ENCODE measurements at regions not wholly inside any gene's neighbourhood (a gene's known extent, or its start where the extent isn't known, plus 50 kb on each side); places are given as distances from the start of the nearest gene placed in this dataset.

GRCh38 chr9:25366906-25367305 is 311.3 kb downstream of the TUSC1 start:
- H3K27me3 ChIP-seq, result no peaks in the 10 kb centered on the region
- WGBS, 2 donors (ENCODE audit: low coverage in 1 of 2), result 45 to 71% methylated on average over 1 of the region's 1 CpG
- no peak overlapping the region for H3K27ac ChIP-seq
- H3K4me1 ChIP-seq, result no peaks in the 10 kb centered on the region
- no peak overlapping the region for H3K4me3 ChIP-seq
- H3K9me3 ChIP-seq, result no peaks in the 10 kb centered on the region
- TF ChIP-seq, protein P1, sequence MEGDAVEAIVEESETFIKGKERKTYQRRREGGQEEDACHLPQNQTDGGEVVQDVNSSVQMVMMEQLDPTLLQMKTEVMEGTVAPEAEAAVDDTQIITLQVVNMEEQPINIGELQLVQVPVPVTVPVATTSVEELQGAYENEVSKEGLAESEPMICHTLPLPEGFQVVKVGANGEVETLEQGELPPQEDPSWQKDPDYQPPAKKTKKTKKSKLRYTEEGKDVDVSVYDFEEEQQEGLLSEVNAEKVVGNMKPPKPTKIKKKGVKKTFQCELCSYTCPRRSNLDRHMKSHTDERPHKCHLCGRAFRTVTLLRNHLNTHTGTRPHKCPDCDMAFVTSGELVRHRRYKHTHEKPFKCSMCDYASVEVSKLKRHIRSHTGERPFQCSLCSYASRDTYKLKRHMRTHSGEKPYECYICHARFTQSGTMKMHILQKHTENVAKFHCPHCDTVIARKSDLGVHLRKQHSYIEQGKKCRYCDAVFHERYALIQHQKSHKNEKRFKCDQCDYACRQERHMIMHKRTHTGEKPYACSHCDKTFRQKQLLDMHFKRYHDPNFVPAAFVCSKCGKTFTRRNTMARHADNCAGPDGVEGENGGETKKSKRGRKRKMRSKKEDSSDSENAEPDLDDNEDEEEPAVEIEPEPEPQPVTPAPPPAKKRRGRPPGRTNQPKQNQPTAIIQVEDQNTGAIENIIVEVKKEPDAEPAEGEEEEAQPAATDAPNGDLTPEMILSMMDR (IDR thresholded peaks at IDR 0.05), result no peak
- TF ChIP-seq POLR2AphosphoS5 (IDR thresholded peaks at IDR 0.05) (no peak), EP300 (IDR thresholded peaks at IDR 0.05; ENCODE audit: low read depth) (no peak), POLR2A (IDR thresholded peaks at IDR 0.05) (no peak)
- DNase-seq, result no peak
- in situ Hi-C loops (cut with MboI; ENCODE audit: low pct_ligation_motif_present in 1 of 4, low pct_unique_long_range_greater_than_20kb in 1 of 4, low sequenced_read_pairs in 3 of 4) (no loop called here), intact Hi-C loops (cut with DNase I; ENCODE audit: low total_unique reads) (no loop called here)
- no peaks in the 10 kb centered on the region for H3K36me3 ChIP-seq

DNA sequence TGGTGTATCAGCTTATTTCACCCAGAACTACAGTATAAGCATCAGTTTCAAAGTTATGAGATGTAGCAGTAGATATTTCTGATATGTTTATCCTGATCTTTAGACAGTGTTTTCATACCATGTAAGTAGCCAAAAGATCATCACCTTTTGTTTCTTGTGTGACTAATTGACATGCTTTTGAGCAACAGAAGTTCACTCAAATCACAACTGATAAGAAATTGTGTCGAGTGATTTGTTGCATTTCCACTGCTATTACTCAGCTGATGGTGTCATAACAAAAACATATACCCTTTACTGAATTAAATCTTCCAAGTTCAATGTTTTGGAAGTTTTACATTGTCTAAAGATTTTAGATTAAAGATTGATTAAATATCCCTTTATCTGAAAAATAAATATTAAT is 324.5 kb downstream of the TUSC1 start:
- 53 to 64% methylated on average over 1 of the region's 1 CpG for WGBS, 2 donors (ENCODE audit: low coverage in 1 of 2)
- intact Hi-C loops (cut with DNase I; ENCODE audit: low total_unique reads) (no loop called here), in situ Hi-C loops (cut with MboI; ENCODE audit: low pct_ligation_motif_present in 1 of 4, low pct_unique_long_range_greater_than_20kb in 1 of 4, low sequenced_read_pairs in 3 of 4) (loop anchor here in 1 of 4 donors (10.0 kb wide), 1 partner anchor 59 kb away; no protein-coding TSS in a partner anchor)

GRCh38 chr9:25350011-25350410 is 328.2 kb downstream of the TUSC1 start:
- Histone ChIP-seq H3K9me3 (no peaks in the 10 kb centered on the region), H3K36me3 (no peaks in the 10 kb centered on the region), H3K27me3 (no peaks in the 10 kb centered on the region), H3K4me3 (no peak overlapping the region), H3K27ac (no peak overlapping the region), H3K4me1 (no peaks in the 10 kb centered on the region)
- TF ChIP-seq EP300 (IDR thresholded peaks at IDR 0.05; ENCODE audit: low read depth), result no peak
- no peak for TF ChIP-seq POLR2AphosphoS5 (IDR thresholded peaks at IDR 0.05)
- TF ChIP-seq, protein P1 (IDR thresholded peaks at IDR 0.05), result no peak
- no peak for TF ChIP-seq POLR2A (IDR thresholded peaks at IDR 0.05)
- DNase-seq, result no peak
- WGBS, 2 donors (ENCODE audit: low coverage in 1 of 2), result 83 to 88% methylated on average over 2 of the region's 2 CpGs
- in situ Hi-C loops (cut with MboI; ENCODE audit: low pct_ligation_motif_present in 1 of 4, low pct_unique_long_range_greater_than_20kb in 1 of 4, low sequenced_read_pairs in 3 of 4), result loop anchor here in 1 of 4 donors (10.0 kb wide), 1 partner anchor 55 kb away; no protein-coding TSS in a partner anchor
- intact Hi-C loops (cut with DNase I; ENCODE audit: low total_unique reads), result no loop called here

More for the DNA sequence above, 324.5 kb downstream of the TUSC1 start:
- Histone ChIP-seq H3K4me3 (no peak overlapping the region), H3K36me3 (no peaks in the 10 kb centered on the region), H3K27ac (no peak overlapping the region), H3K4me1 (no peaks in the 10 kb centered on the region), H3K27me3 (no peaks in the 10 kb centered on the region), H3K9me3 (peaks cover 0 to 5% of the 10 kb centered on the region in 2 donors)
- no peak for DNase-seq
- TF ChIP-seq POLR2A (IDR thresholded peaks at IDR 0.05) (no peak), POLR2AphosphoS5 (IDR thresholded peaks at IDR 0.05) (no peak), EP300 (IDR thresholded peaks at IDR 0.05; ENCODE audit: low read depth) (no peak)
- TF ChIP-seq, protein P1 (IDR thresholded peaks at IDR 0.05), result no peak

DNA sequence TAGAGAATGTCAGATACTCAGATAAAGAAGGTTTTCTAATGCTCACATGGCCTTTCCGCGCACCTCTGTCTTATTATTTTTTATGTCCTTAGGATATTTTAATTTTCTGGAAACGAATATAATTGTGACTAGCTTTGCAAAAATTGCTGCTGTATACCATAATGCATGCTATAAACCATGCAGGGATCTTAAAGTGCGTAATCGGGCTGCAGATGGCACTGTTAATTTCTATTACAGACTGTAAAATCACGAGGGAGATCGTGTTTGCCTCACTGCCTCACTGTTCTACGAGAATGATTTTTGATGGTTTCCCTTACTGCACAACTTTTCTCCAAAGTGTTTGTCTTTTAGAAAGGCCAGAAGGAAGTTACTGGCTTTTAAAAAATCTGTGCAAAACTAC is 356.1 kb downstream of the TUSC1 start:
- TF ChIP-seq, protein P1 (IDR thresholded peaks at IDR 0.05), result no peak
- TF ChIP-seq POLR2AphosphoS5 (IDR thresholded peaks at IDR 0.05) (no peak), EP300 (IDR thresholded peaks at IDR 0.05; ENCODE audit: low read depth) (no peak), POLR2A (IDR thresholded peaks at IDR 0.05) (no peak)
- H3K27ac ChIP-seq, result no peak overlapping the region
- no peaks in the 10 kb centered on the region for H3K27me3 ChIP-seq
- in situ Hi-C loops (cut with MboI; ENCODE audit: low pct_ligation_motif_present in 1 of 4, low pct_unique_long_range_greater_than_20kb in 1 of 4, low sequenced_read_pairs in 3 of 4), result no loop called here
- H3K4me1 ChIP-seq, result no peaks in the 10 kb centered on the region
- WGBS, 2 donors (ENCODE audit: low coverage in 1 of 2), result 66 to 68% methylated on average over 8 of the region's 8 CpGs
- H3K36me3 ChIP-seq, result no peaks in the 10 kb centered on the region
- no peak for DNase-seq
- no peaks in the 10 kb centered on the region for H3K9me3 ChIP-seq
- intact Hi-C loops (cut with DNase I; ENCODE audit: low total_unique reads), result no loop called here
- H3K4me3 ChIP-seq, result no peak overlapping the region

Measured in transverse colon (tissue), 4 donors.